ENCODE measurements at regions not wholly inside any gene's neighbourhood (a gene's known extent, or its start where the extent isn't known, plus 50 kb on each side); places are given as distances from the start of the nearest gene placed in this dataset.
A peak's percentile ranks its signal among the peaks of the same experiment; 100 is the strongest.

DNA sequence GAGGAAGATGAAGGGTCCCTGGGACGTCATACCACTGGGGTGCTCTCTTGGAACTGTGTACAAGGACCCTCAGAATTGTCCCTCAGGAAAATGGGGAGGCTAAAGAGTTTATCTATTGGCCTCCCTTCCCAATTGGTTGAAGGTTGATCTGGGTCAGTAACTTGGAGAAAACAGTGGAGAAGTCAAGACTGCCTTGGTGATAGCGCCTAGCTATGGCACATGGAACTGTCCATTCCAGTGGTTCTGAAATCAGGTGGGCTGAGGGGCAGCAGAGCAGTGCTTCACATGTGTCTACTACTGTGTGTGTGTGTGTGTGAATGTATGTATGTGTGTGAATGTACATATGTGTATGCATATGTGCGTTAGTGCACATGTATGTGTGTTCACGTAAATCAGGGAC, 316.1 kb downstream of the AACS start:
- ATAC-seq, result no peak
- H3K4me3 Mint-ChIP-seq, result no peak overlapping the region

GRCh38 chr12:125382926-125383325, 317.7 kb downstream of the AACS start:
- no peak overlapping the region for H3K27ac Mint-ChIP-seq
- no peak for DNase-seq
- H3K9me3 Mint-ChIP-seq, result no peaks in the 10 kb centered on the region
- H3K4me3 Mint-ChIP-seq, result no peak overlapping the region
- H3K4me1 Mint-ChIP-seq, result no peaks in the 10 kb centered on the region
- ATAC-seq, result no peak
- peaks cover 7% of the 10 kb centered on the region for H3K27me3 Mint-ChIP-seq

More for the DNA sequence above, 316.1 kb downstream of the AACS start:
- DNase-seq, result no peak
- no peaks in the 10 kb centered on the region for H3K4me1 Mint-ChIP-seq
- H3K27ac Mint-ChIP-seq, result no peak overlapping the region
- no peaks in the 10 kb centered on the region for H3K9me3 Mint-ChIP-seq
- peaks cover 8% of the 10 kb centered on the region for H3K27me3 Mint-ChIP-seq

DNA sequence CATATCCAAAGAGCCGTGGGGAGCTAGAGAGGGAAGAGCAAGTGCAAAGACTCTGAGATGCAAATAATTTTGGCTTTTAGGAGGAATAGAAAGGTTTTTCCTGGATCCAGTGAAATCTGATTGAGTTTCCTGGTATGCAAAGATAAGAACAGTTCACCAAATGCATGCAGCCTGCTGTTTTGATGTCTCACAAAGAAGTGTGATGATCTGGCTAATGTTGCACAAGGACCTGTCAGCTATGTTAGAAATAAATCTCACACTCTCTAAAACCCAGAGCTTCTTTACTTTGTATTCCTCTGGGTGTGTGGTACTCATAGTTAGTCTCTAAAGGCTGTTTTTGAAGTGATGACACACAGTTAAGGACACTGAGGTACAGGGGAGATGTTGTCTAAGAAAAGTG, 321.4 kb downstream of the AACS start:
- Mint-ChIP-seq H3K9me3 (no peaks in the 10 kb centered on the region), H3K4me1 (no peaks in the 10 kb centered on the region), H3K27me3 (peaks cover 7% of the 10 kb centered on the region), H3K27ac (no peak overlapping the region), H3K4me3 (no peak overlapping the region)
- ATAC-seq, result no peak
- DNase-seq, result no peak

DNA sequence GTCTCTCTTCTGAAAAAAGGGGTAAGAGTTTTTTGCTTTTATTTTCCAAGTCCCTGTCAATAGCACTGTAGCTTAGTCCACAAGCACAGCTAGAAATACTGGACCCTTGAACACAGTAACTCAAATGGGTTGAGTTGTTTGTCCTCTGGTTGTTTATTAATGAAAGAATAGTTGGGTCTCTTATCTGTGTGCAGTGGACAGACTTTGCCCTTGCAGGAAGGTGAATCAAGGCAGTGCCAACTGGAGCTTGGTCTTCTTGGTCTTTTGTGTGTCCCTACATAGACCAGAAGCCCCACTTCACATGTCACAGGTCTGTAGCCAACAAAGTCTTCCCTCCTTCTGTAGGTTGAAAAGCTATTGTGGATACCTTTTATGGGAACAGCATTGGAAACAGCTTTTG, 322.0 kb downstream of the AACS start:
- H3K4me3 Mint-ChIP-seq, result no peak overlapping the region
- H3K9me3 Mint-ChIP-seq, result no peaks in the 10 kb centered on the region
- DNase-seq, result no peak
- no peaks in the 10 kb centered on the region for H3K4me1 Mint-ChIP-seq
- H3K27me3 Mint-ChIP-seq, result peaks cover 7% of the 10 kb centered on the region
- ATAC-seq, result no peak
- H3K27ac Mint-ChIP-seq, result no peak overlapping the region

DNA sequence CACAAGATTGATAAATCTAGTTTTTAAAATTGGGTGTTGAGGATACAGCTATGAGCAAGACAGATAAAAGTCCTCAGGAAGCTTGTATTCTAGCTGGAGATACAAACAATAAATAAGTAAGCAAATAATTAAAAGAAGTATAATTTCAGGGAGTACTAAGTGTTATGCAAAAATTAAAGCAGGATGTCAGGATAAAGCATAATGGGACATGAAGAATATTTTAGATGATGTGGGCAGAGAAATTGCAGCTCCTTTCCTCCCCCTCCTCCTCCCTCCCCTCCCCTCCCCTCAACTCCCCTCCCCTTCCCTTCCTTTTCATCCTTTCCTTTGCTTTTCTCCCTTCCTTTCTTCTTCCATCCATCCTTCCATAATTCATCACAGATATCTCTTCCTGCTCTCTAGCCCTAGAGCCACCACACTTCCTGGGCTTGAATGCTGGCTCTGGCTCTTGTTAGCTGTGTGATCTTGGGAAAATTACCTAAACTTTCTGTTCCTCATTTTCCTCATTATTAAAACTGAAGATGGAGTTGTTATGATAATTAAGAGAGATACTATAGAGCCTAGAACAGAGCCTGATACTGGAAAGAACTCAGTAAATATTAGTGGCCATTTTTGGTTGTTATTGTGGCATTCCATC, 323.9 kb downstream of the AACS start:
- H3K27me3 Mint-ChIP-seq, result peaks cover 15% of the 10 kb centered on the region
- DNase-seq (no peak), ATAC-seq (no peak)
- H3K27ac Mint-ChIP-seq, result no peak overlapping the region
- H3K4me3 Mint-ChIP-seq, result no peak overlapping the region
- H3K9me3 Mint-ChIP-seq, result no peaks in the 10 kb centered on the region
- H3K4me1 Mint-ChIP-seq, result no peaks in the 10 kb centered on the region

DNA sequence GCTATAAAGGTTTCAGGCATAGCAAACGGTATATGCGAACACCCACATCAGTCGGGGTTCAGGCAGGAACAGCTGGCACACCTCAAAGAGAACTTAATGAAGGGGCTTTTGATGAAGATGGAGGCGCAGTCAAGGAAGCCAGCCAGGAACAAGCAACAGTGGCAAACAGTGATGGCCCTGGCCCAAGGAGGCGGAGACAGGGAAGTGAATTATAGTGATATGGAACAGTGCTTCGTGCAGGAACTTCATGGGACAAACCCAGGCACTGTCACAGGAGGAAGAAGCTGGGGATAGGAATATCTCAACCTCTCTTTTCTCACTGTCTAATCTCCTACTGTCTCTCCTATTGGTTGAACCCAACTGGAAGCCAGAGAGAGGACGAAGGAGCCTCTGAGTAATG, 328.3 kb downstream of the AACS start:
- DNase-seq, result no peak
- Mint-ChIP-seq H3K9me3 (peaks cover 6 to 21% of the 10 kb centered on the region in 2 donors), H3K4me3 (no peak overlapping the region)

DNA sequence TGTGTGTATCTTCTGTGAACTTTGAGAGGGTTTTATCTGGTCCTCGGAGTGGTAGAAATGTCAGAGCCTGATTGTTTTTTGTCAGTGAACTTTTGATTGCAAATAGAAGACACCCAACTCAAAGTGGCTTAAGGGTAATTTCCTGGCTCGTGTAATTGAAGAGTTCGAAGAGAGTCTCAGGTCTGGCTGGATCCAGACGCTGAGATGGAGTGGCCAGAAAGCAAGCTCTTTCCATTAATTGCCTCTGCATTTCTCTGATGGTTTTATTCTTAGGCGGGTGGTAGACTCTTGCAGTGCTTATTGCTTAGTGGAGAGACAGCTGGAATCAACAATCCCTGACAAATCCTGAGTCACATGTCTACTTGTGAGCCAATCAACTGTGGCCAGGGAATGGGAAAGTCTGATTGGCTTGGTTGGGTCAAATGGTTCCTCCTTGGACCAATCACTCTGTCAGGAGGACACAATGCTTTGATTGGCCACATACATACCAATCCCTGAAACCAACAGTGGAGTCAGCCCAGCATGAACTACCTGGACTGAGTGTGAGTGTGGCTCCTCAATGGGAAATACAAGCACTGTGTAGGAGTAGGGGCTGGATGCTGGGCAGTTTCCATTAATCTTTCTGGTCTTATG, 330.5 kb downstream of the AACS start:
- no peak overlapping the region for H3K4me3 Mint-ChIP-seq
- DNase-seq, result no peak
- H3K27ac Mint-ChIP-seq, result no peak overlapping the region
- peaks cover 6 to 21% of the 10 kb centered on the region in 2 donors for H3K9me3 Mint-ChIP-seq
- peaks cover 8% of the 10 kb centered on the region for H3K27me3 Mint-ChIP-seq
- ATAC-seq, result no peak
- no peaks in the 10 kb centered on the region for H3K4me1 Mint-ChIP-seq

More for the DNA sequence above, 328.3 kb downstream of the AACS start:
- no peaks in the 10 kb centered on the region for H3K4me1 Mint-ChIP-seq
- H3K27me3 Mint-ChIP-seq, result peaks cover 8% of the 10 kb centered on the region
- no peak overlapping the region for H3K27ac Mint-ChIP-seq
- no peak for ATAC-seq

DNA sequence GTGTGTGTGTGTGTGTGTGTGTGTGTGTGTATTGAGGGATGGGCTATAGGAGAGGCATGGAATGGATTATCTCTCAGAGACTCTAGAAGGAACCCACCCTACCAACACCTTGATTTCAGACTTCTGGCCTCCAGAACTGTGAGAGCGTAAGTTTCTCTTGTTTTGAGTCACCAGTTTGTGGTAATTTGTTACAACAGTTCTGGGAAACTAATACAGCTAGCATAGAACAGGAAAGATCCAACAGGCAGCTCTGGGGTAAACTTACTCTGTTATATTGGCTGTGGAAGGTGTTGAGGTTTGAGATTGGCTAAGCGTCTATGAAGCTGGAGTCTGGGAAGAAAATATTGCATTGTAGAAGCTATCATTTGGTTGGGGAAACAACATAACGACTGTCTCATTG, 334.3 kb downstream of the AACS start:
- H3K4me1 Mint-ChIP-seq, result no peaks in the 10 kb centered on the region
- ATAC-seq (peak; percentile 18), DNase-seq (no peak)
- no peak overlapping the region for H3K27ac Mint-ChIP-seq
- peaks cover 7% of the 10 kb centered on the region for H3K27me3 Mint-ChIP-seq
- no peak overlapping the region for H3K4me3 Mint-ChIP-seq
- peaks cover 6 to 21% of the 10 kb centered on the region in 2 donors for H3K9me3 Mint-ChIP-seq

DNA sequence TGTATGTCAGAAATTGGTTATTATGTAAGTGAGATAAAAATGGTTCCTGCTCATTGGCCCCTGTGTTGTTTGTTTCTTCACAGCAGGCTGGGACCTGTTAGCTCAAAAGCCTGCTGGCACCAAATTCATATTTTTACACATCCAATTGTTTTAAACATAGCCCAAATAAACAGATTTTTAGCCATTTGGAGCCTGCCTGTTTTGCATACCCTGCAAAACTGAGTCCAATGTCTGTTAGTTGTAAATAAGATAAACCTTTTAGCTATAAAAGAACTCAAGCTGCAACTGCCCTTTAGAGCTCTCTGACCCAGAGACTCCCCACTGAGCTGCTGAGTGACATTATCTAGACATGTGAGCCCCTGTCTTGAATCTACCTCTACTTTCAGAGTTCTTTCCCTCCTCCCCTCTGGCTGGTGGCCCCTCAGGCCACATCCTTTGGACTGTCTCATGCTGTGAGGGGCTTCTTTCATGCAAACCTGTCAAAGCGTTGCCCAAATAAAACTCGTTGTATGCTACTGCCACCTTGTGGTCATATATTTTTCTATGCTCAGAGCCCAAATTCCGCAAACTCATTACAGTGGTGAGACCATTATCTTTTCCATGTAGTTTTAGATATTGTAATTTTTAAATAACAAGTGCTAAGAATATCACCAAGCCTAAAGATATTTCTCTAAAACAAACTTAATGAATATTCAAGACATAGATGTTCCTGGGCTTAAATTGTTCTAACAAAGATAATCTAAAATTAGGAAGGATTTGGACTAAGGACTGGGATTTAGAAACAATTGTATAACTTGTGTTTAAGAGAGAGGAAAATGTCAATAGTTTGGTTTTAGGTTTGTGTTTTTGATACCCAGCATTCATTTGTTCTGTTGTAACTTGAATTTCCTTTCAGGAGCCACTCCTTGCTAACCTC, 337.9 kb downstream of the AACS start:
- no peaks in the 10 kb centered on the region for H3K4me1 Mint-ChIP-seq
- peaks cover 0 to 5% of the 10 kb centered on the region in 2 donors for H3K9me3 Mint-ChIP-seq
- no peak overlapping the region for H3K4me3 Mint-ChIP-seq
- ATAC-seq, result no peak
- DNase-seq, result peak in 1 of 2 donors; percentile 4
- H3K27me3 Mint-ChIP-seq, result peaks cover 7% of the 10 kb centered on the region
- H3K27ac Mint-ChIP-seq, result no peak overlapping the region

DNA sequence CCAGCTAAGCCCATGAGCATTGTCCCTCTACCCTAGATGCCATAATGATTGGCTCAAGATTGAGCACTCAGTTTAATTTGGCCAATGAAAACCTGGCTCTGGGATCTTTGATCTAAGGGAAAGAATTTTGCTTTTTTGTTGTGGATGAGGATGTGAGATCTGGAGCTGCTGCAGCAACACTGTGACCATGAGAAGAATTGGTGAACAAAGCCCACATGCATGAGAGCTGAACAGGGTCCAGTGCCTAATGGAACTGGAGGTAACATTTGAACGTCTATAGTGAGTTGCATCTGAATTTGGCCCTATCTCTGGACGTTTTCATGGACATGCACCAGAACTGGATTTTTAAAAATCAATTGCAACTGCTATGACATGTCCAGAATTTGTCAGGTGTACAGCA, 338.6 kb downstream of the AACS start:
- Mint-ChIP-seq H3K4me3 (no peak overlapping the region), H3K27ac (no peak overlapping the region), H3K27me3 (peaks cover 7% of the 10 kb centered on the region), H3K9me3 (no peaks in the 10 kb centered on the region), H3K4me1 (no peaks in the 10 kb centered on the region)
- ATAC-seq (no peak), DNase-seq (no peak)

DNA sequence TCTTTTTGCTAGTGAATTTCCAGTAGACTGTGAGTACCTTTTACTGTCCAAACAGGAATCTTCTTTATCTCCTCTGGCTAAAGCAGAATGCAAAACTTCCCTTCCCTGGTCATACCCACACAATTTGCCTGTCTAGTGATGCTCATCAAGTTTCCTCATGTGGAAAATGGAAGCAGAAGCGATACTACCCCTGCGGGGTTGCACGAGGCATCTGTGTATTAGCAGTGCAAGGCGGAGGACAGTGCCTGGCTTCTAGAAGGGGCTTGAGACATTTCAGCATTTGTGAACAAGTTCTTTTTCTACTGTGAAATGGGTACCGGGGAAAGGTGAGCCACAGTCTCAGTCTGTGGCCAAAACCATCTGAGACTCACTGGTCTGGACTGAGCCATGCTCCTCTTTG, 340.9 kb downstream of the AACS start:
- Mint-ChIP-seq H3K27ac (no peak overlapping the region), H3K4me1 (no peaks in the 10 kb centered on the region), H3K27me3 (peaks cover 7% of the 10 kb centered on the region), H3K4me3 (no peak overlapping the region), H3K9me3 (no peaks in the 10 kb centered on the region)
- DNase-seq (no peak), ATAC-seq (no peak)

DNA sequence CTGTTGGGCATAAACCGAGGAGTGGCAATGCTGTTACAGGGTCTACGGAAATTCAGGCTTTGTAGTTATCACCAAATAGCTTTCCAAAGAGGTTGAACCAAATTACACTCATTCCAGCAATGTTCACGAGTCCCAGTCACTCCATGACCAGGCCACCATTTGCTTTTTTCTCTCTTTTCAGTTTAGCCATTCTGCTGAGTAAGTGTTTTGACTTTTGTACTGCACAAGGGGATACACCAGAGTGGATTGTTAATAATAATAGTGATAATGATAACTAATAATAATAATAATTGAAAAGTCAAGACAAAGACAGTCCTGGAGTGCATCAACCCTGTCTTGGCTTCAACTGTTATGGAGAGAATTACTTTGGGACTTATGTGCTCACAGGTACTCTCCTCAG, 343.5 kb downstream of the AACS start:
- no peaks in the 10 kb centered on the region for H3K4me1 Mint-ChIP-seq
- ATAC-seq (no peak), DNase-seq (no peak)
- H3K27me3 Mint-ChIP-seq, result peaks cover 3% of the 10 kb centered on the region
- peaks cover 0 to 17% of the 10 kb centered on the region in 2 donors for H3K9me3 Mint-ChIP-seq
- H3K4me3 Mint-ChIP-seq, result no peak overlapping the region
- no peak overlapping the region for H3K27ac Mint-ChIP-seq

DNA sequence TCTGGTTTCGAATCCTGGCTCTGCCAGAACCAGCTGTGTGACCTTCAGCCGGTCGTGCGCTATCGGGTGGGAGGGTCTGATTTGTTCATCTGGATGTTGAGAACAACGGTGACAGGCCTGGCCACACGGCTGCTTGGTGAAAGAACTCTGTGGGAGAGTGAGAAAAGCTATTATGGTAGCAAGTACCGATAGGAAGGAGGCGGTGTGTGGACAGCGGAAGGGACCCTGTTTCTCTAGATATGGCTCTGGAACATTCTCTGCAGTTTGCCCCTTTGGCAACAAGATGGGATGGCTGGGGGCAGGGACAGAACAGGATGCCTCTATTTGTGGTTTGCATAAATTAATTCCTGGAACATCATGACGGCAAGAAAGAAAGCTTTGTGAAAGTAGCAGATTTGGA, 347.3 kb downstream of the AACS start:
- Mint-ChIP-seq H3K27ac (no peak overlapping the region), H3K4me3 (no peak overlapping the region), H3K27me3 (no peaks in the 10 kb centered on the region), H3K9me3 (peaks cover 0 to 17% of the 10 kb centered on the region in 2 donors), H3K4me1 (no peaks in the 10 kb centered on the region)
- ATAC-seq (no peak), DNase-seq (no peak)

DNA sequence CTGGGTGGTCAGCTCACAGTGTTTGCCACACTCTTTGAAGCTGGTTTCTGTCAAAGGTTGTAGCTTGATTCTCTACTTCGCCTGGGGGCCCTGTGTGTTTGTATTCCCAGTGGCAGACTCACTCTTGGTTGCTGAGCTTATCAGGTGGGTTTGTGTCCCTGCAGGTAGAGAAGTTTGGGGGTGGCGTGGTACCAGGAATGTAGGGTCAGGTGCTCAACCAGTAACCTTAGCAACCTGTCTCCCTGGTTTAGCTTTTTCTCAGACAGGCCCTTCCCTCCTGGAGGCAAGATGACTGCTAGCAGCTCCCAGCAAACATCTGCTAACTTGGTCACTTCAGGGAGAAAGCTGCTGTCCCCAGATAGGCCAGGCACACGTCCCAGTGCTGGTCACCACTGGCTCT, 352.2 kb downstream of the AACS start:
- no peak for ATAC-seq
- H3K27me3 Mint-ChIP-seq, result peaks cover 3% of the 10 kb centered on the region
- H3K9me3 Mint-ChIP-seq, result peaks cover 18 to 37% of the 10 kb centered on the region in 2 donors
- no peak overlapping the region for H3K4me3 Mint-ChIP-seq
- no peaks in the 10 kb centered on the region for H3K4me1 Mint-ChIP-seq
- no peak overlapping the region for H3K27ac Mint-ChIP-seq
- no peak for DNase-seq

- H3K27ac Mint-ChIP-seq, result no peak overlapping the region
- no peaks in the 10 kb centered on the region for H3K4me1 Mint-ChIP-seq
- ATAC-seq, result no peak
Observed at GRCh38 chr12:125418902-125419564, 353.8 kb downstream of the AACS start.

More at GRCh38 chr12:125418902-125419564, 353.8 kb downstream of the AACS start:
- H3K4me3 Mint-ChIP-seq, result no peak overlapping the region
- peaks cover 6% of the 10 kb centered on the region for H3K27me3 Mint-ChIP-seq
- H3K9me3 Mint-ChIP-seq, result peaks cover 22 to 30% of the 10 kb centered on the region in 2 donors
- no peak for DNase-seq
